Amniotic epithelial cell (primary cell): ENCODE measurements at regions not wholly inside any gene's neighbourhood (a gene's known extent, or its start where the extent isn't known, plus 50 kb on each side); places are given as distances from the start of the nearest gene placed in this dataset.
"Not testable (repeated sequence)": the region's sequence is repeated elsewhere in the genome, so short reads cannot be mapped to it uniquely, and the experiment has no call there.

ENCODE experiments used
- DNase-seq: peaks from one replicate; pipeline ENCODE4 v3.0.0-alpha.2; 2010; ENCODE audit warnings: low read depth

GRCh38 chr3:159458010-159458409 lies 530.6 kb upstream of the IL12A start:
- peak; percentile 91 for DNase-seq

GRCh38 chr3:159458982-159459381 lies 529.7 kb upstream of the IL12A start:
- peak; percentile 32 for DNase-seq

- no peak for DNase-seq
These were observed 516.0 kb upstream of the IL12A start for GRCh38 chr3:159472611-159473010.

GRCh38 chr3:159473206-159473605 lies 515.4 kb upstream of the IL12A start:
- no peak for DNase-seq

GRCh38 chr3:159480046-159480445 lies 508.6 kb upstream of the IL12A start:
- DNase-seq = peak; percentile 12

GRCh38 chr3:159482241-159482993 lies 506.2 kb upstream of the IL12A start:
- DNase-seq = no peak

GRCh38 chr3:159482994-159483367 lies 505.7 kb upstream of the IL12A start:
- no peak for DNase-seq

GRCh38 chr3:159486580-159486979 lies 502.1 kb upstream of the IL12A start:
- DNase-seq = peak; percentile 30

- DNase-seq = no peak
These were observed 501.3 kb upstream of the IL12A start for GRCh38 chr3:159487304-159487703.

GRCh38 chr3:159488602-159489001 lies 500.0 kb upstream of the IL12A start:
- no peak for DNase-seq

GRCh38 chr3:159497361-159497760 lies 491.3 kb upstream of the IL12A start:
- no peak for DNase-seq

GRCh38 chr3:159499031-159499793 lies 489.4 kb upstream of the IL12A start:
- DNase-seq = peak; percentile 11

GRCh38 chr3:159501029-159501428 lies 487.6 kb upstream of the IL12A start:
- no peak for DNase-seq

GRCh38 chr3:159502986-159503385 lies 485.6 kb upstream of the IL12A start:
- no peak for DNase-seq

GRCh38 chr3:159510988-159511387 lies 477.6 kb upstream of the IL12A start:
- DNase-seq = not testable (repeated sequence)

GRCh38 chr3:159513444-159513843 lies 475.2 kb upstream of the IL12A start:
- DNase-seq = no peak

GRCh38 chr3:159513867-159514380 lies 474.7 kb upstream of the IL12A start:
- no peak for DNase-seq

- DNase-seq = no peak
These were observed 471.5 kb upstream of the IL12A start for GRCh38 chr3:159517105-159517504.

- no peak for DNase-seq
These were observed 468.0 kb upstream of the IL12A start for GRCh38 chr3:159520638-159521037.

- no peak for DNase-seq
These were observed 466.4 kb upstream of the IL12A start for GRCh38 chr3:159522276-159522675.

- no peak for DNase-seq
These were observed 460.3 kb upstream of the IL12A start for GRCh38 chr3:159528251-159528895.

GRCh38 chr3:159532577-159532976 lies 456.1 kb upstream of the IL12A start:
- peak; percentile 6 for DNase-seq

GRCh38 chr3:159534496-159534895 lies 454.1 kb upstream of the IL12A start:
- DNase-seq = no peak
